IMR-90 (cell line): ENCODE measurements at regions not wholly inside any gene's neighbourhood (a gene's known extent, or its start where the extent isn't known, plus 50 kb on each side); places are given as distances from the start of the nearest gene placed in this dataset.

ENCODE experiments used
- ATAC-seq: fragments of 200-7000 bp; cut with Tn5 transposase; 2 replicates; pipeline ENCODE4 v1.9.1; 2020; ENCODE audit warnings: low read depth, mild to moderate bottlenecking, moderate library complexity
- BruUV-seq: library from RNA; stranded (reverse); fragments of 400-500 nt; replicated peaks from 2 replicates; lab custom pipeline; 2021; lab: Mats Ljungman, UMichigan
- CTCF ChIA-PET: fragments of 300-600 bp; formaldehyde crosslinking; extraction: SDS; loops from one replicate; lab custom pipeline; 2021; ENCODE audit warnings: antibody characterized with exemption; lab: Yijun Ruan, JAX
- POLR2A ChIA-PET: fragments of 300-600 bp; sonication (Branson Sonifier 250); formaldehyde crosslinking; loops from one replicate; lab custom pipeline; 2022; ENCODE audit warnings: antibody characterized with exemption; ENCODE audit not compliant: unreplicated experiment; lab: Charles Lee
- DNase-seq: peaks from one replicate; pipeline ENCODE4 v3.0.0; 2013
- H2AFZ ChIP-seq: replicated peaks from 2 replicates; pipeline ENCODE3; 2013; ENCODE audit warnings: low read length, mild to moderate bottlenecking; ENCODE audit not compliant: poor library complexity
- H2AK5ac ChIP-seq: 2 replicates; pipeline ENCODE4 v1.6.1; 2013; ENCODE audit warnings: low read depth, low read length, inconsistent platforms
- H2AK9ac ChIP-seq: replicated peaks from 2 replicates; pipeline ENCODE3; 2013; ENCODE audit warnings: mild to moderate bottlenecking, low read depth, low read length, moderate library complexity; ENCODE audit not compliant: poor library complexity
- H2BK120ac ChIP-seq: 2 replicates; pipeline ENCODE4 v1.6.1; 2013; ENCODE audit warnings: low read depth, low read length, inconsistent platforms
- H2BK15ac ChIP-seq: 3 replicates; pipeline ENCODE4 v1.6.1; 2013; ENCODE audit warnings: low read depth, low read length, inconsistent platforms
- H2BK20ac ChIP-seq: 2 replicates; pipeline ENCODE4 v1.6.1; 2013; ENCODE audit warnings: low read depth, mild to moderate bottlenecking, inconsistent platforms, low read length, moderate library complexity
- H2BK5ac ChIP-seq: 2 replicates; pipeline ENCODE4 v1.6.1; 2013; ENCODE audit warnings: mild to moderate bottlenecking, low read depth, low read length, inconsistent platforms; ENCODE audit not compliant: poor library complexity, severe bottlenecking
- H3K14ac ChIP-seq: replicated peaks from 2 replicates; pipeline ENCODE4 v1.6.1; 2013; ENCODE audit warnings: low read depth, low read length, inconsistent platforms
- H3K18ac ChIP-seq: 2 replicates; pipeline ENCODE4 v1.6.1; 2013; ENCODE audit warnings: low read depth, low read length, control low read depth
- H3K23ac ChIP-seq: 2 replicates; pipeline ENCODE4 v1.6.1; 2013; ENCODE audit warnings: low read depth, low read length, inconsistent platforms
- H3K27ac ChIP-seq: 2 replicates; pipeline ENCODE4 v1.5.1; 2013; ENCODE audit warnings: mild to moderate bottlenecking, control low read depth, low read length; ENCODE audit not compliant: insufficient read depth
- H3K27me3 ChIP-seq: 2 replicates; pipeline ENCODE4 v1.6.1; 2013; ENCODE audit warnings: low read length; ENCODE audit not compliant: control insufficient read depth, insufficient read depth
- H3K36me3 ChIP-seq: 2 replicates; pipeline ENCODE4 v1.6.1; 2013; ENCODE audit warnings: low read length, mixed read lengths; ENCODE audit not compliant: control insufficient read depth, insufficient read depth
- H3K4ac ChIP-seq: 2 replicates; pipeline ENCODE4 v1.6.1; 2013; ENCODE audit warnings: low read depth, low read length, inconsistent platforms
- H3K4me1 ChIP-seq: 2 replicates; pipeline ENCODE4 v1.6.1; 2013; ENCODE audit warnings: low read length, mixed read lengths; ENCODE audit not compliant: control insufficient read depth, insufficient read depth
- H3K4me2 ChIP-seq: 2 replicates; pipeline ENCODE4 v1.6.1; 2013; ENCODE audit warnings: low read depth, mild to moderate bottlenecking, control low read depth, low read length, moderate library complexity
- H3K4me3 ChIP-seq: 2 replicates; pipeline ENCODE4 v1.5.1; 2013; ENCODE audit warnings: low read depth, mild to moderate bottlenecking, control low read depth, low read length, moderate library complexity; ENCODE audit not compliant: insufficient read depth
- H3K56ac ChIP-seq: 2 replicates; pipeline ENCODE4 v1.6.1; 2013; ENCODE audit warnings: low read length, inconsistent platforms; ENCODE audit not compliant: insufficient read depth; ENCODE audit errors: extremely low read depth
- H3K79me1 ChIP-seq, 2 experiments: 2 replicates each; pipeline ENCODE4 v1.6.1; 2013; ENCODE audit warnings: low read length in 2 of 2, inconsistent platforms in 1 of 2, low read depth in 1 of 2
- H3K9ac ChIP-seq: 2 replicates; pipeline ENCODE4 v1.6.1; 2013; ENCODE audit warnings: low read depth, low read length, control low read depth
- H3K9me1 ChIP-seq: 2 replicates; pipeline ENCODE4 v1.6.1; 2013; ENCODE audit warnings: low read length, inconsistent platforms; ENCODE audit not compliant: insufficient read depth
- H3K9me3 ChIP-seq: 2 replicates; pipeline ENCODE4 v1.6.1; 2013; ENCODE audit warnings: low read length; ENCODE audit not compliant: control insufficient read depth, insufficient read depth
- H4K20me1 ChIP-seq: 2 replicates; pipeline ENCODE4 v1.6.1; 2013; ENCODE audit warnings: low read length, inconsistent platforms; ENCODE audit not compliant: insufficient read depth
- H4K5ac ChIP-seq: 2 replicates; pipeline ENCODE4 v1.6.1; 2013; ENCODE audit warnings: mild to moderate bottlenecking, low read depth, low read length, control low read depth
- H4K8ac ChIP-seq, 2 experiments: 2 replicates each; pipeline ENCODE4 v1.6.1; 2013; ENCODE audit warnings: low read depth in 2 of 2, low read length in 2 of 2, control low read depth in 1 of 2, inconsistent platforms in 1 of 2
- H4K91ac ChIP-seq: 2 replicates; pipeline ENCODE4 v1.6.1; 2013; ENCODE audit warnings: low read depth, low read length, inconsistent platforms; ENCODE audit not compliant: insufficient read depth
- BHLHE40 ChIP-seq: fragments of 150-350 bp; IDR thresholded peaks from 2 replicates; pipeline ENCODE4 v1.6.1; 2016; ENCODE audit warnings: mild to moderate bottlenecking, low read depth, low read length
- CEBPB ChIP-seq: IDR thresholded peaks from 2 replicates; pipeline ENCODE4 v1.6.1; 2012; ENCODE audit warnings: low read depth, low read length, improper control_type of control experiment
- CHD1 ChIP-seq: IDR thresholded peaks from 2 replicates; pipeline ENCODE4 v1.6.1; 2012; ENCODE audit warnings: low read depth, low read length, improper control_type of control experiment
- FOS ChIP-seq: fragments of 150-350 bp; IDR thresholded peaks from 2 replicates; pipeline ENCODE4 v1.6.1; 2016; ENCODE audit warnings: low read depth, low read length
- MAFK ChIP-seq: IDR thresholded peaks from 2 replicates; pipeline ENCODE4 v1.6.1; 2012; ENCODE audit warnings: low read depth, low read length, improper control_type of control experiment
- MAZ ChIP-seq: IDR thresholded peaks from 2 replicates; pipeline ENCODE4 v1.6.1; 2012; ENCODE audit warnings: low read depth, mild to moderate bottlenecking, low read length, improper control_type of control experiment, moderate library complexity, borderline replicate concordance
- MXI1 ChIP-seq: IDR thresholded peaks from 2 replicates; pipeline ENCODE4 v1.6.1; 2012; ENCODE audit warnings: low read depth, mild to moderate bottlenecking, low read length, moderate library complexity, borderline replicate concordance
- NFE2L2 ChIP-seq: fragments of 150-350 bp; IDR thresholded peaks from 2 replicates; pipeline ENCODE4 v1.6.1; 2016; ENCODE audit warnings: low read depth, mild to moderate bottlenecking, low read length
- POLR2A ChIP-seq: IDR thresholded peaks from 2 replicates; pipeline ENCODE4 v1.6.1; 2012; ENCODE audit warnings: mild to moderate bottlenecking, low read depth, low read length
- RAD21 ChIP-seq: IDR thresholded peaks from 2 replicates; pipeline ENCODE4 v1.6.1; 2012; ENCODE audit warnings: low read length, improper control_type of control experiment
- RCOR1 ChIP-seq: IDR thresholded peaks from 2 replicates; pipeline ENCODE4 v1.6.1; 2012; ENCODE audit warnings: mild to moderate bottlenecking, low read length, improper control_type of control experiment; ENCODE audit not compliant: insufficient replicate concordance
- RFX5 ChIP-seq: IDR thresholded peaks from 2 replicates; pipeline ENCODE4 v1.8.0; 2012; ENCODE audit warnings: low read depth, mild to moderate bottlenecking, low read length, moderate library complexity
- SMC3 ChIP-seq: fragments of 150-350 bp; IDR thresholded peaks from 2 replicates; pipeline ENCODE4 v1.6.1; 2016; ENCODE audit warnings: low read depth, mild to moderate bottlenecking, antibody characterized with exemption, low read length, moderate library complexity
- WGBS, 2 experiments: methylation state at CpG; one replicate each; pipeline versions ENCODE4 v1.1.5 to v1.1.7; 2013; ENCODE audit warnings: missing lambda C conversion rate in 2 of 2; ENCODE audit not compliant: insufficient read length in 1 of 2; ENCODE audit errors: extremely low coverage in 2 of 2; 5-methylcytosine and 5-hydroxymethylcytosine counted together
- dilution Hi-C: fragments of 300-500 bp; cut with HindIII; formaldehyde crosslinking; loops from one replicate; pipeline ENCODE4 v1.14.3; 2018; ENCODE audit warnings: low sequenced_read_pairs; ENCODE audit not compliant: unreplicated experiment
- in situ Hi-C: fragments of 300-500 bp; cut with MboI; formaldehyde crosslinking; loops from 3 replicates; pipeline ENCODE4 v1.14.3; 2019; ENCODE audit warnings: low sequenced_read_pairs, inconsistent platforms, mixed read lengths
- intact Hi-C: fragments of 100-400 bp; cut with micrococcal nuclease; formaldehyde crosslinking; loops from 2 replicates; pipeline ENCODE4 v1.10.0; 2022
- TF ChIP-seq, protein P1 (sequence below): fragments of 150-350 bp; IDR thresholded peaks from 2 replicates; pipeline ENCODE4 v1.6.1; 2017; ENCODE audit warnings: mild to moderate bottlenecking, antibody characterized with exemption, low read length, low read depth
- TF ChIP-seq, protein P2 (sequence below): fragments of 150-350 bp; IDR thresholded peaks from 2 replicates; pipeline ENCODE4 v1.6.1; 2016; ENCODE audit warnings: low read depth, mild to moderate bottlenecking, low read length, moderate library complexity, borderline replicate concordance
- TF ChIP-seq, protein P3 (sequence below): conservative IDR thresholded peaks from 2 replicates; pipeline ENCODE4 v1.5.1; 2012; ENCODE audit warnings: mild to moderate bottlenecking, low read depth, low read length, improper control_type of control experiment

DNA sequence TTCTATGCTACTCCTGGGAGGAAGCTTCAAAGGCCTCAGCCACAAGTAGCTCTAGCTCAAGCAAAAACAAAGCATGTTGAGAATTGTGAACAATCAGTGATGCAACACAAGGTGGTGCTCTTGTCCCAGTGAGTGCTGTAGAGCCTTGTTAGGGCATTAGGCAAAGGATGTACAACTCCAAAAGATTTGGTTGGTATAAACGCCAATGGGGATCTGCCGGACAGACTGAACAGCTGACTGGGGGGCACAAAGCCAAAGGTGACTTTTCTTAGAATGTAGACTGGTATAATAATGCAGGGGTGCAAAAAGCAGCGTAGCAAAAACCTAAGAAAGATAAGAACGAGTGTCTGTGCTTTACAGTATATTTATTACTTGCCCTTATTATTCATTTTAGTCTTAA, 62.6 kb upstream of the ALB start:
- ATAC-seq (peak; percentile 89), DNase-seq (peak; percentile 53)
- 28% methylated on average over 2 of the region's 4 CpGs; no CpG with 5 or more reads in 1 of the 2 experiments for WGBS, 2 experiments
- no TSS peak for BruUV-seq
- Histone ChIP-seq H4K91ac (no peak overlapping the region), H3K79me1 (no peaks in the 10 kb centered on the region), H3K18ac (no peak overlapping the region), H2BK20ac (no peak overlapping the region), H3K9me3 (no peaks in the 10 kb centered on the region), H3K56ac (no peak overlapping the region), H3K27me3 (no peaks in the 10 kb centered on the region; the same call in none of the 2 replicates), H3K9me1 (no peaks in the 10 kb centered on the region), H2BK120ac (no peak overlapping the region), H3K4me1 (no peaks in the 10 kb centered on the region), H3K9ac (no peak overlapping the region), H4K5ac (no peak overlapping the region), H3K23ac (no peak overlapping the region), H2BK15ac (no peak overlapping the region), H4K8ac (no peak overlapping the region), H3K14ac (no peak overlapping the region), H3K4ac (no peak overlapping the region), H2AFZ (no peak overlapping the region), H3K27ac (no peak overlapping the region), H2AK5ac (no peak overlapping the region), H2BK5ac (no peak overlapping the region), H2AK9ac (no peak overlapping the region), H4K20me1 (no peaks in the 10 kb centered on the region), H3K36me3 (no peaks in the 10 kb centered on the region), H3K4me3 (no peak overlapping the region), H3K4me2 (no peak overlapping the region)
- ChIA-PET POLR2A (no interaction called here), CTCF (interaction anchor here (0.5 to 2.2 kb wide), 6 partner anchors 102 to 1166 kb away, joined by 3 to 10 read pairs (median 3); no protein-coding TSS in a partner anchor)
- in situ Hi-C loops (no loop called here), dilution Hi-C loops (no loop called here), intact Hi-C loops (loop anchor here (1.0 to 10.0 kb wide), 4 partner anchors 111 to 793 kb away; no protein-coding TSS in a partner anchor)
- TF ChIP-seq, protein P1, sequence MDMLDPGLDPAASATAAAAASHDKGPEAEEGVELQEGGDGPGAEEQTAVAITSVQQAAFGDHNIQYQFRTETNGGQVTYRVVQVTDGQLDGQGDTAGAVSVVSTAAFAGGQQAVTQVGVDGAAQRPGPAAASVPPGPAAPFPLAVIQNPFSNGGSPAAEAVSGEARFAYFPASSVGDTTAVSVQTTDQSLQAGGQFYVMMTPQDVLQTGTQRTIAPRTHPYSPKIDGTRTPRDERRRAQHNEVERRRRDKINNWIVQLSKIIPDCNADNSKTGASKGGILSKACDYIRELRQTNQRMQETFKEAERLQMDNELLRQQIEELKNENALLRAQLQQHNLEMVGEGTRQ: no peak
- TF ChIP-seq NFE2L2 (no peak), SMC3 (peak; percentile 41), RFX5 (no peak), MAFK (no peak), CHD1 (no peak), RAD21 (peak; percentile 70), MAZ (no peak), FOS (no peak), RCOR1 (no peak), POLR2A (no peak), BHLHE40 (no peak), CEBPB (peak; percentile 34; the same call in 1 of the 2 replicates), MXI1 (no peak)
- TF ChIP-seq, protein P2, sequence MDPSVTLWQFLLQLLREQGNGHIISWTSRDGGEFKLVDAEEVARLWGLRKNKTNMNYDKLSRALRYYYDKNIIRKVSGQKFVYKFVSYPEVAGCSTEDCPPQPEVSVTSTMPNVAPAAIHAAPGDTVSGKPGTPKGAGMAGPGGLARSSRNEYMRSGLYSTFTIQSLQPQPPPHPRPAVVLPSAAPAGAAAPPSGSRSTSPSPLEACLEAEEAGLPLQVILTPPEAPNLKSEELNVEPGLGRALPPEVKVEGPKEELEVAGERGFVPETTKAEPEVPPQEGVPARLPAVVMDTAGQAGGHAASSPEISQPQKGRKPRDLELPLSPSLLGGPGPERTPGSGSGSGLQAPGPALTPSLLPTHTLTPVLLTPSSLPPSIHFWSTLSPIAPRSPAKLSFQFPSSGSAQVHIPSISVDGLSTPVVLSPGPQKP: no peak
- TF ChIP-seq, protein P3, sequence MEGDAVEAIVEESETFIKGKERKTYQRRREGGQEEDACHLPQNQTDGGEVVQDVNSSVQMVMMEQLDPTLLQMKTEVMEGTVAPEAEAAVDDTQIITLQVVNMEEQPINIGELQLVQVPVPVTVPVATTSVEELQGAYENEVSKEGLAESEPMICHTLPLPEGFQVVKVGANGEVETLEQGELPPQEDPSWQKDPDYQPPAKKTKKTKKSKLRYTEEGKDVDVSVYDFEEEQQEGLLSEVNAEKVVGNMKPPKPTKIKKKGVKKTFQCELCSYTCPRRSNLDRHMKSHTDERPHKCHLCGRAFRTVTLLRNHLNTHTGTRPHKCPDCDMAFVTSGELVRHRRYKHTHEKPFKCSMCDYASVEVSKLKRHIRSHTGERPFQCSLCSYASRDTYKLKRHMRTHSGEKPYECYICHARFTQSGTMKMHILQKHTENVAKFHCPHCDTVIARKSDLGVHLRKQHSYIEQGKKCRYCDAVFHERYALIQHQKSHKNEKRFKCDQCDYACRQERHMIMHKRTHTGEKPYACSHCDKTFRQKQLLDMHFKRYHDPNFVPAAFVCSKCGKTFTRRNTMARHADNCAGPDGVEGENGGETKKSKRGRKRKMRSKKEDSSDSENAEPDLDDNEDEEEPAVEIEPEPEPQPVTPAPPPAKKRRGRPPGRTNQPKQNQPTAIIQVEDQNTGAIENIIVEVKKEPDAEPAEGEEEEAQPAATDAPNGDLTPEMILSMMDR: peak; percentile 51
